H4 (cell line): ENCODE measurements at regions not wholly inside any gene's neighbourhood (a gene's known extent, or its start where the extent isn't known, plus 50 kb on each side); places are given as distances from the start of the nearest gene placed in this dataset.
A peak's percentile ranks its signal among the peaks of the same experiment; 100 is the strongest.
"Not testable (repeated sequence)": the region's sequence is repeated elsewhere in the genome, so short reads cannot be mapped to it uniquely, and the experiment has no call there.

Experiments used
- DNase-seq: peaks from one replicate; pipeline ENCODE4 v3.0.0-alpha.2; 2015; ENCODE audit warnings: low spot score

- no peak for DNase-seq
These were observed 1262.0 kb upstream of the WWC1 start for GRCh38 chr5:167029488-167029887.

GRCh38 chr5:167030500-167031120 is 1260.8 kb upstream of the WWC1 start:
- DNase-seq, result no peak

GRCh38 chr5:167036585-167036984 is 1254.9 kb upstream of the WWC1 start:
- no peak for DNase-seq

GRCh38 chr5:167049043-167049663 is 1242.3 kb upstream of the WWC1 start:
- DNase-seq, result peak; percentile 79

- no peak for DNase-seq
These were observed 1241.5 kb upstream of the WWC1 start for GRCh38 chr5:167049771-167050567.

GRCh38 chr5:167050568-167051401 is 1240.7 kb upstream of the WWC1 start:
- peak; percentile 64 for DNase-seq

GRCh38 chr5:167051402-167051768 is 1240.1 kb upstream of the WWC1 start:
- DNase-seq, result no peak

- no peak for DNase-seq
These were observed 1238.7 kb upstream of the WWC1 start for GRCh38 chr5:167052791-167053190.

- no peak for DNase-seq
These were observed 1233.8 kb upstream of the WWC1 start for GRCh38 chr5:167057665-167058064.

GRCh38 chr5:167061695-167062094 is 1229.8 kb upstream of the WWC1 start:
- DNase-seq, result no peak

- no peak for DNase-seq
These were observed 1228.3 kb upstream of the WWC1 start for GRCh38 chr5:167063116-167063515.

GRCh38 chr5:167063788-167064187 is 1227.7 kb upstream of the WWC1 start:
- DNase-seq, result no peak

- no peak for DNase-seq
These were observed 1227.2 kb upstream of the WWC1 start for GRCh38 chr5:167064198-167064776.

- DNase-seq, result no peak
These were observed 1225.7 kb upstream of the WWC1 start for GRCh38 chr5:167065794-167066193.

GRCh38 chr5:167071981-167072610 is 1219.3 kb upstream of the WWC1 start:
- DNase-seq, result no peak

GRCh38 chr5:167081561-167081960 is 1209.9 kb upstream of the WWC1 start:
- DNase-seq, result no peak

- DNase-seq, result peak; percentile 47
These were observed 1194.6 kb upstream of the WWC1 start for GRCh38 chr5:167096816-167097215.

- DNase-seq, result no peak
These were observed 1187.1 kb upstream of the WWC1 start for GRCh38 chr5:167104351-167104750.

- DNase-seq, result no peak
These were observed 1185.5 kb upstream of the WWC1 start for GRCh38 chr5:167105941-167106340.

GRCh38 chr5:167107684-167108083 is 1183.8 kb upstream of the WWC1 start:
- DNase-seq, result no peak

- DNase-seq, result not testable (repeated sequence)
These were observed 1183.2 kb upstream of the WWC1 start for GRCh38 chr5:167108266-167108665.
